ENCODE measurements at regions not wholly inside any gene's neighbourhood (a gene's known extent, or its start where the extent isn't known, plus 50 kb on each side); places are given as distances from the start of the nearest gene placed in this dataset.

GRCh38 chr3:174786825-174787224 lies 72.3 kb upstream of the NAALADL2 start:
- no peak for DNase-seq

GRCh38 chr3:174791161-174791560 lies 68.0 kb upstream of the NAALADL2 start:
- no peak for DNase-seq

GRCh38 chr3:174792864-174793263 lies 66.3 kb upstream of the NAALADL2 start:
- no peak for DNase-seq
